ENCODE measurements at regions not wholly inside any gene's neighbourhood (a gene's known extent, or its start where the extent isn't known, plus 50 kb on each side); places are given as distances from the start of the nearest gene placed in this dataset.

GRCh38 chr6:119562168-119562567, 212.6 kb upstream of the MAN1A1 start:
- TF ChIP-seq CTCF (IDR thresholded peaks at IDR 0.05) = no peak
- no peak for TF ChIP-seq POLR2AphosphoS5 (IDR thresholded peaks at IDR 0.05)
- no peak for TF ChIP-seq EP300 (IDR thresholded peaks at IDR 0.05)

All from sigmoid colon (tissue), 4 donors.